Smooth muscle cell (in vitro differentiated cells): ENCODE measurements at regions not wholly inside any gene's neighbourhood (a gene's known extent, or its start where the extent isn't known, plus 50 kb on each side); places are given as distances from the start of the nearest gene placed in this dataset.

ENCODE experiments used
- DNase-seq: peaks from one replicate; lab custom pipeline; 2025; ENCODE audit not compliant: unreplicated experiment; lab: John Stamatoyannopoulos, UW
- H2AFZ ChIP-seq: fragments of 200-600 bp; sonication (generic); 2 replicates; pipeline ENCODE4 v1.6.0; 2016; ENCODE audit warnings: antibody characterized with exemption, low read depth, mild to moderate bottlenecking
- H3F3A ChIP-seq: fragments of 200-600 bp; sonication (generic); 2 replicates; pipeline ENCODE4 v1.6.0; 2017; ENCODE audit warnings: antibody characterized with exemption, low read depth
- H3K27ac ChIP-seq: fragments of 200-600 bp; sonication (generic); 2 replicates; pipeline ENCODE4 v1.5.1; 2016; ENCODE audit warnings: low read depth, mild to moderate bottlenecking
- H3K27me3 ChIP-seq: fragments of 200-600 bp; sonication (generic); 2 replicates; pipeline ENCODE4 v1.6.1; 2016; ENCODE audit warnings: low read depth, mild to moderate bottlenecking
- H3K36me3 ChIP-seq: fragments of 200-600 bp; sonication (generic); 2 replicates; pipeline ENCODE4 v1.5.1; 2016; ENCODE audit warnings: low read depth
- H3K4me1 ChIP-seq: fragments of 200-600 bp; sonication (generic); 2 replicates; pipeline ENCODE4 v1.5.1; 2016; ENCODE audit warnings: low read depth
- H3K4me2 ChIP-seq: fragments of 200-600 bp; sonication (generic); 2 replicates; pipeline ENCODE4 v1.6.0; 2016; ENCODE audit warnings: mild to moderate bottlenecking
- H3K4me3 ChIP-seq: fragments of 200-600 bp; sonication (generic); 2 replicates; pipeline ENCODE4 v1.5.1; 2016; ENCODE audit warnings: mild to moderate bottlenecking
- H3K79me2 ChIP-seq: fragments of 200-600 bp; sonication (generic); 2 replicates; pipeline ENCODE4 v1.6.0; 2016; ENCODE audit warnings: low read depth, mild to moderate bottlenecking
- H3K9ac ChIP-seq: fragments of 200-600 bp; sonication (generic); 2 replicates; pipeline ENCODE4 v1.6.0; 2016; ENCODE audit warnings: low read depth
- H3K9me3 ChIP-seq: fragments of 200-600 bp; sonication (generic); replicated peaks from 2 replicates; pipeline ENCODE4 v1.5.1; 2016; ENCODE audit warnings: low read depth
- H4K20me1 ChIP-seq: fragments of 200-600 bp; sonication (generic); 2 replicates; pipeline ENCODE4 v1.6.0; 2016; ENCODE audit warnings: low read depth
- WGBS: methylation state at CpG from one replicate; pipeline ENCODE4 v1.1.7; 2016; ENCODE audit warnings: low lambda C conversion rate; 5-methylcytosine and 5-hydroxymethylcytosine counted together
- TF ChIP-seq, protein P1 (sequence below): fragments of 200-600 bp; sonication (generic); IDR thresholded peaks from 2 replicates; pipeline ENCODE4 v1.5.1; 2017; ENCODE audit warnings: borderline replicate concordance, mild to moderate bottlenecking, antibody characterized with exemption; ENCODE audit not compliant: insufficient read depth, poor library complexity, severe bottlenecking

DNA sequence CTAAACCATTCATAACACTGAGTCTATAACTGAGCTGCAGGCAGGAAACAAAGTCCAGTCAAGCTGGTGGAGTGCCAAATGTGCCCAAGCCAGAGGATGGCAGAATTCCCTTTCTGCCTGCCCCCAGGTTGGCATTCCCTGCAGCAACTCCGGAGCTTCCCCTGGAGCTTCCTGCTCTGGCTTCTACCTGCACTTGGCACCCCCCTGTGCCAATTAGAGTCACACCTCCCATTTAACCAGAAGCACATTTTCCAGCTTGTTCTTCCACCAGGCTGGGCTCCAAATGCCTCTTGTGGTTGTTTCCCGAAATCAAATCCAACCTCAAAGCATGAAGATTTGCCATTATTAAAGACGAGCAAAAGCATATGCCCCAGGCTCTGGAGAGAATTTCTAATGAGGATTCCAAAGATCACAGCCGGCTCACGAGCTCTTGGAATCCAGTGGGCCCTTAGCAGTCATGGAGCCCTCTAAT is 294.5 kb downstream of the RRAGC start:
- no peaks in the 10 kb centered on the region for H3F3A ChIP-seq
- TF ChIP-seq, protein P1, sequence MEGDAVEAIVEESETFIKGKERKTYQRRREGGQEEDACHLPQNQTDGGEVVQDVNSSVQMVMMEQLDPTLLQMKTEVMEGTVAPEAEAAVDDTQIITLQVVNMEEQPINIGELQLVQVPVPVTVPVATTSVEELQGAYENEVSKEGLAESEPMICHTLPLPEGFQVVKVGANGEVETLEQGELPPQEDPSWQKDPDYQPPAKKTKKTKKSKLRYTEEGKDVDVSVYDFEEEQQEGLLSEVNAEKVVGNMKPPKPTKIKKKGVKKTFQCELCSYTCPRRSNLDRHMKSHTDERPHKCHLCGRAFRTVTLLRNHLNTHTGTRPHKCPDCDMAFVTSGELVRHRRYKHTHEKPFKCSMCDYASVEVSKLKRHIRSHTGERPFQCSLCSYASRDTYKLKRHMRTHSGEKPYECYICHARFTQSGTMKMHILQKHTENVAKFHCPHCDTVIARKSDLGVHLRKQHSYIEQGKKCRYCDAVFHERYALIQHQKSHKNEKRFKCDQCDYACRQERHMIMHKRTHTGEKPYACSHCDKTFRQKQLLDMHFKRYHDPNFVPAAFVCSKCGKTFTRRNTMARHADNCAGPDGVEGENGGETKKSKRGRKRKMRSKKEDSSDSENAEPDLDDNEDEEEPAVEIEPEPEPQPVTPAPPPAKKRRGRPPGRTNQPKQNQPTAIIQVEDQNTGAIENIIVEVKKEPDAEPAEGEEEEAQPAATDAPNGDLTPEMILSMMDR = no peak
- no peak overlapping the region for H3K27ac ChIP-seq
- H3K36me3 ChIP-seq = no peaks in the 10 kb centered on the region
- peaks cover 49% of the 10 kb centered on the region for H3K27me3 ChIP-seq
- H3K4me1 ChIP-seq = no peaks in the 10 kb centered on the region
- no peak overlapping the region for H3K4me3 ChIP-seq
- H3K9ac ChIP-seq = no peak overlapping the region
- no peak overlapping the region for H3K4me2 ChIP-seq
- no peak for DNase-seq
- WGBS = 64% methylated on average over 5 of the region's 5 CpGs
- no peaks in the 10 kb centered on the region for H4K20me1 ChIP-seq
- no peaks in the 10 kb centered on the region for H3K9me3 ChIP-seq
- H3K79me2 ChIP-seq = no peaks in the 10 kb centered on the region
- H2AFZ ChIP-seq = no peak overlapping the region

DNA sequence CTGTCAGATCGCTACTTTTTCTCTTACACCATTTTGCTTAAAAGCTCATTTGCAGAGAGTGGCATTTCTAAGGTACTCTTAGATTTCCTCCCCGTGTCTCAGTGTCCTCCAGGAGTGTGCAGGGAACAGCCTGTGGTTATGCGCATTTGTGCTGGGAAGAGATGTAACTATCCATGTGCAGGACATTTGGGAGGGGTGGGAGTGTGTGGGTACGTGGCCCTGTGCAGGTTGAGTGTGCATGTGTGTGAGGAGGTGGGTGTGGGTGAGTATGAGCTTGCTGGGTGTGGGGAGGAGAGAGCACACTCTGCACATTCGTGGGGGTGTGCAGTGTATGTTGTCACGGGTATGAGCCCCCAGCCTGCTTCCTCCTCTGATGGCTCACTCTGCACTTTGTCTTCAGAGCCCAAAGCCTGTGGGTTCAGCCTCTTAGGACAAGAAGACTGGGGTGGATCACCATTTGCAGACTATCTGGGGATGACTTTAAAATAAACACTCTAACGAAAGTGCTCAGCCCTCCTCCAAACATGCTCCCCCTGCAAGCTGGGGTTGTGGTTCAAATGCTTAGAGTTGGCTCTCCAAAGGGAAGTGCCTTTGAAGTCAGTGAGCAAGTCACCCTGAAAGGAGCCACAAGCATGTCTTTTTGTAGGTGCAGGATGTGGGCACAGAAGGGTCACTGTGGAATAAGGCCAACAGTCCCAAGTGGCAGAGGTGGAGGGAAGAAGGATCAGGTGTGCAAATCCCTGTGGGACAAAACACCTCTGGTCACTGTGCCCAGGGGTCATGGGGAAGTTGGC is 295.4 kb downstream of the RRAGC start:
- Histone ChIP-seq H3K4me1 (peaks cover 4% of the 10 kb centered on the region), H3K4me3 (no peak overlapping the region), H3K27me3 (peaks cover 57% of the 10 kb centered on the region), H3K27ac (no peak overlapping the region), H3K9me3 (no peaks in the 10 kb centered on the region), H2AFZ (no peak overlapping the region), H3F3A (no peaks in the 10 kb centered on the region), H4K20me1 (no peaks in the 10 kb centered on the region), H3K79me2 (no peaks in the 10 kb centered on the region), H3K9ac (no peak overlapping the region), H3K36me3 (no peaks in the 10 kb centered on the region), H3K4me2 (no peak overlapping the region)
- 86% methylated on average over 7 of the region's 7 CpGs for WGBS
- no peak for DNase-seq
- TF ChIP-seq, protein P1 = no peak

DNA sequence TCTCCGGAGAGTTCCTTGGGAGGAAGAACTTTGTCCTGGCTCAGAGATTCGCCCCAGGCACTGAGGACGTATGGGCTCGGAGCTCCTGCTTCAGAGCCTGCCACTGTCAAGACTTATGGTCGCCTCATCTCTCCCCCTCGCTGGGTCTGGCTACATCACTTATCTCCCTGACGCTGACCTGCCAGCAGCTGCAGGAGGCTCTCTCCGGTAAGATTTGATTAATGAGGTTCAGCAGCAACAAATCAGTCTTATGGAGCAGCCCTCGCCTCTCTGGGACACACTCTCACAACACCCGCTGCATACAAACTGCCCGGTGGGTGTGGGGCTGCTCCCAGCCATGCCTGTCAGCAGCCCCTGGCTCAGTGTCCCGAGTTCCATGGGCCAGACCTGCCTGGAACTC is 297.8 kb downstream of the RRAGC start:
- H3K27me3 ChIP-seq = peaks cover 75% of the 10 kb centered on the region
- no peak for DNase-seq
- no peaks in the 10 kb centered on the region for H4K20me1 ChIP-seq
- WGBS = 68% methylated on average over 12 of the region's 12 CpGs
- H3K4me3 ChIP-seq = no peak overlapping the region
- H3K79me2 ChIP-seq = no peaks in the 10 kb centered on the region
- H3K27ac ChIP-seq = no peak overlapping the region
- no peaks in the 10 kb centered on the region for H3F3A ChIP-seq
- TF ChIP-seq, protein P1 = no peak
- no peaks in the 10 kb centered on the region for H3K9me3 ChIP-seq
- no peak overlapping the region for H3K4me2 ChIP-seq
- H3K36me3 ChIP-seq = no peaks in the 10 kb centered on the region
- H3K4me1 ChIP-seq = peaks cover 12% of the 10 kb centered on the region
- H3K9ac ChIP-seq = no peak overlapping the region
- no peak overlapping the region for H2AFZ ChIP-seq

DNA sequence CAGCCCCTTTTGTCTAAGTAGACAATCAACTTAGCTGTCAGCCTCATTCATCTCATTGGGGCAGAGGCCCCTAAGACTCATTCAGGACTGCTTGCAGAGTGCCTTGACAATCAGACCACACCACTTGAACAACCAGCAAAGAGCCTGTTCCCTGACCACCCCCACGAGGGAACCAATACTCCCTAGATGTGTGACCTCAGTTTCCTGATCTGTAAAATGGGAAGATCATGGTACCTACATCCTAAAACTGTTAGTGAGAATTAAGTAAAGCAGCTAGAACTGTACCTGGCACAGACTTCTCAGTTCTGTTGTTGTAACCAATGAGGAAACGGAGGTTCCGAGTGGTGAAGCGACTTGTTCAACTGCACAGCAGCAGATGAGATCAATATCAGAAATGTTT is 298.5 kb downstream of the RRAGC start:
- H3K4me1 ChIP-seq = peaks cover 12% of the 10 kb centered on the region
- H3K79me2 ChIP-seq = no peaks in the 10 kb centered on the region
- H3K4me3 ChIP-seq = no peak overlapping the region
- H4K20me1 ChIP-seq = no peaks in the 10 kb centered on the region
- no peak overlapping the region for H3K9ac ChIP-seq
- H3K36me3 ChIP-seq = no peaks in the 10 kb centered on the region
- H3K27me3 ChIP-seq = peaks cover 70% of the 10 kb centered on the region
- no peak overlapping the region for H2AFZ ChIP-seq
- no peaks in the 10 kb centered on the region for H3K9me3 ChIP-seq
- 90% methylated on average over 4 of the region's 4 CpGs for WGBS
- TF ChIP-seq, protein P1 = no peak
- H3K4me2 ChIP-seq = no peak overlapping the region
- no peak overlapping the region for H3K27ac ChIP-seq
- no peaks in the 10 kb centered on the region for H3F3A ChIP-seq
- DNase-seq = no peak
